Lower leg skin (tissue), 3 donors: ENCODE measurements at regions not wholly inside any gene's neighbourhood (a gene's known extent, or its start where the extent isn't known, plus 50 kb on each side); places are given as distances from the start of the nearest gene placed in this dataset.

ENCODE experiments used
- CTCF ChIP-seq, 3 donors: fragments of 450-650 bp; IDR thresholded peaks; one replicate each; pipeline ENCODE4 v1.5.1; 2016; ENCODE audit warnings: antibody characterized with exemption in 3 of 3, mild to moderate bottlenecking in 3 of 3, moderate library complexity in 2 of 3
- POLR2A ChIP-seq, 2 donors: fragments of 450-650 bp; IDR thresholded peaks; one replicate each; pipeline ENCODE4 v1.6.1; 2016 to 2017; ENCODE audit warnings: antibody characterized with exemption in 2 of 2, mild to moderate bottlenecking in 1 of 2, moderate library complexity in 1 of 2

GRCh38 chr5:155466851-155467250 is 453.3 kb downstream of the KIF4B start:
- TF ChIP-seq CTCF (IDR thresholded peaks at IDR 0.05) (no peak), POLR2A (IDR thresholded peaks at IDR 0.05) (no peak)
